HG03066 (cell line): ENCODE measurements at regions not wholly inside any gene's neighbourhood (a gene's known extent, or its start where the extent isn't known, plus 50 kb on each side); places are given as distances from the start of the nearest gene placed in this dataset.
"Not testable (repeated sequence)": the region's sequence is repeated elsewhere in the genome, so short reads cannot be mapped to it uniquely, and the experiment has no call there.

Experiments used
- ATAC-seq: cut with Tn5 transposase; IDR thresholded peaks from one replicate; pipeline ENCODE4 v1.9.1; 2021; ENCODE audit warnings: low read depth; ENCODE audit not compliant: unreplicated experiment

DNA sequence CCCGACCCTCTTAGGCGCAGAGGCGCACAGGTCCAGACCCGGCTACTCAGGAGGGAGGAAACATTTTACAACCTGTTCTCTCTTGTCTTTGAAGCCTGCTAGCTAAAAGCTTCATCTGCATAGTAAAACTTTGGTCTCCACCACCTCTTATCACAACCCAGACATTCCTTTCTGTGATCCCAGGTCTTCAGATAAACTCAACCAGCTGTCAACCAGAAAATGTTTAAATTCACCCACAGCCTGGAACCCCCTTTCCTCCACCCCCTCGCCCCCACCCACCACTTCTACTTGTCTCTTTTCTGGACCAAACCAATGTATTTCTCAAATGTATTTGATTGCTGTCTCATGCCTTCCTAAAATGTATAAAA, 169.1 kb upstream of the PRKX start:
- ATAC-seq = not testable (repeated sequence)

DNA sequence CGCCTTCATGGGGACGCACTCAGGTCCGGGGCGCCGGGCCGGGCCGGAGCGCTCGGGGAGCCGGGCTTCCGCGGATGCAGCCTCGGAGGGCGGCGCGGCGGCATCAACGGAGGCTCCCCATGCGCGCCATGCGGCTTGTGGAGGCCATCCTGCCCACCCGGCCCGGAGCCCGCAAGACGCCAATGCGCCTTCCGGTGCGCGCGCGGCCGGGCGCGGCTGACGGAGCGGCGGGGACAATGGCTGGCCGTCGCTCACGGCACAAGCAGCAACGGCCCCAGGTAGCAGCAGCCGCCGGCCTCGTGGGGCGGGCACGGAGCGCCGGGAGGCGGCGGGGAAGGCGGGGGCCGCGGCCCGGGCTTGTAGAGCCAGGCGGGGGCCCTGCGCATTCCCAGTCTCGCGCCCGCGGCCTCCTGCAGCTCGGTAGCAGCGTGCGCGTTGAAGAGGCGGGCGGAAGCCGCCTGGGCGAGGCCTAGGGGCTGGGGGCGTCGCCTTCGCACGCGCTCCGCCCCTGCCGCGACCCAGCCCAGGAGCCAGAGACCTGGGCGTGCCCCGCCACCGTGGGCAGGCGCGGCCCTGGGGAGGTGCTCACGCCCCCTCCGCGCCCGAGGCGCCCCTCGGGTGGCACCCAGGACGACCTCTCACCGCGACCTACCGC, 168.6 kb upstream of the PRKX start:
- ATAC-seq = peak; percentile 94

DNA sequence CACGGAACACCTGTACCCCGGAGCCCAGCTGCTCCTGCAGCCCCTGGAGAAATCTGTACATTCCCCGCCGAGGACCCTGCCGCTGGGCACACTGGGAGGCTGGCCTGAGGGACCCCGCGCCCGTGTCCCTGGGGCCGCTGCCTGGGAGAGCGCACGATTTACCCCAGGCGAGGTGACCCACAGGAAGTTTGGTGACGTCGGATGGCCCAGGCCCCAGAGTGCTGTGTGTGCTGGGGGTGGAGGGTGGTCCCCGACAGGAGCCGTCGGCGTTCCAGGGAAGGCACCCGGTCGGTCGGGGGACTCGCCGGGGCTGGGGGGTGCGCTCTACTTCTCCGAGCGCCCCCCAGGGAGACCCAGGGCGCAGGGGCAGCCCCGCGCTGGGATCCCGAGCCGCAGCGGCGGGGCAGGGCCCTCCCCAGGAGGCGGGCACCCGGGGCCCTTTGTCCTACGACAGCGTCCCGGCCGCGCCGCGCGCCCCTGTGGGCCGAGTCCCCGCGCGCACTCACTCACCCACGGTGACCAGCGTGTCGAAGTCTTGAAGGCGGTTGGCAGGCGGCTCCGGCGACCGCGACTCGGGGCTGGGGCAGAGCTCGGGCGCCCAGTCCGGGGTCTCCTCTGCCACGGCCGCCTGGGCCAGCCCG, 167.9 kb upstream of the PRKX start:
- peak; percentile 45 for ATAC-seq

DNA sequence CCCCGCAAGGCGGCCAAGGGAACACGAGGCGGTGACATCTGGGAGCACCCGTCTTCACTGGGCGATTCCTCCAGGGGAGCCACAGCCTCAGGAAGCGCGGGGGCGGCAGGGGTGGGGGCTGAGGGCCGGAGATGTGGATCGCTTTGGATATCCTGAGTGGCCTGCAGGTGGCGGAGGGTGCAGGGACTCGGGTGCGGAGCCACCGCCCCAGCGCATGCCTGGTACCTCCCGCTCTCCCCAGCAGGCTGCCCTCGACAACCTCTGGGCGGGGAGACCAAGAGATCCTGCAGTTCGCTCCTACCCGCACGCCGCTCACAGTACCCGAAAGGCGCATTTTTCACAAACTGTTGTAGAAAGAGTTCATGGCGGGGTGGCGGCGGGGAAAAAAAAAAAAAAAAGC, 162.9 kb upstream of the PRKX start:
- ATAC-seq = not testable (repeated sequence)

DNA sequence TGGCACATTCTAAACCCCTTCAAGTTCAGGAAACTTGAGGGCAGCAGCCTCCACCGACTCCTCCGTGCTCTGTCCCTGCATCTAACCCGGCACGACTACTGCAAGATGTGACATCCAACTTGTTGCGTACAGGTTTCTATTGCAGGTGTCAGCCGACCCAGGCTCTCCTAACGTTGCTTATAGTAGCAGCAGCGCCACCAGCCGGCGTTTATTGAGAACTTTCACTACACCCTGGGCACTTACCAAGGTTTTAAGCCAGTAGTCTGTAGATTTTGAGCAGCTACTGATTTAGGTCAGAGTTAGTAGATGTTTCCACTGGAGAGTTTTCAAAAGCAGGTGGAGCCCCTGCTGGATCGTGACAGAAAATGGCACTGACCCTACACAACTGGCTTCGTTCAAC, 162.2 kb upstream of the PRKX start:
- not testable (repeated sequence) for ATAC-seq

DNA sequence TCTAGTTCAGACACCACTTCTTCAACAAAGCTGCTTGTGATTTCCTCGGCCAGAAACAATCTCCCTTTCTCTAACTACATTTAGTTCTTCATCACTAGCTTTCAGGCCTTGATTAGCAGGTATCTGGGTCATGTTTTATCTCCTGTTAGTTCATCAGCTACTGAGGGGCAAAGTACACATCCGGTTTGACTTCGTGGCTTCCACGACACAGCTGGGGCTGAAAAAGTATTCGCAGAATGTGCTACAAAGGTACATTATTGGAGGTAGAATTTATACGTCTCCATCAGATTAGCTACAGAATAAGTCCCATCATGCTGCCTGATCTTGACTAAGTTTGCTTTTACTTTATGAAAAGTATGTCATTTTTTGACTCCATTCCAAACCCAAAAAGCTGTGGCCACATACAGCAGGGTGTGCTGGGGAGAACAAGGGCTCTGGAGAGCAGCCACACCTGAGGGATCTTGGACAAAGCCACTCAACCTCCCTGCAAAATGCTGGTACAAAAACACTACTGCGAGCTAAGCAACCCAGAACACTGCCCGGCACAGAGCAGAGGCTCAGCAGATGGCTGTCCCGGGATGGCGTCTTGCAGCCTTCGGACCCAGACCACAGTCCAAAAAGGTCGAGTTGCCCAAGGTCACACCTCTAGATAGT, 158.9 kb upstream of the PRKX start:
- not testable (repeated sequence) for ATAC-seq

DNA sequence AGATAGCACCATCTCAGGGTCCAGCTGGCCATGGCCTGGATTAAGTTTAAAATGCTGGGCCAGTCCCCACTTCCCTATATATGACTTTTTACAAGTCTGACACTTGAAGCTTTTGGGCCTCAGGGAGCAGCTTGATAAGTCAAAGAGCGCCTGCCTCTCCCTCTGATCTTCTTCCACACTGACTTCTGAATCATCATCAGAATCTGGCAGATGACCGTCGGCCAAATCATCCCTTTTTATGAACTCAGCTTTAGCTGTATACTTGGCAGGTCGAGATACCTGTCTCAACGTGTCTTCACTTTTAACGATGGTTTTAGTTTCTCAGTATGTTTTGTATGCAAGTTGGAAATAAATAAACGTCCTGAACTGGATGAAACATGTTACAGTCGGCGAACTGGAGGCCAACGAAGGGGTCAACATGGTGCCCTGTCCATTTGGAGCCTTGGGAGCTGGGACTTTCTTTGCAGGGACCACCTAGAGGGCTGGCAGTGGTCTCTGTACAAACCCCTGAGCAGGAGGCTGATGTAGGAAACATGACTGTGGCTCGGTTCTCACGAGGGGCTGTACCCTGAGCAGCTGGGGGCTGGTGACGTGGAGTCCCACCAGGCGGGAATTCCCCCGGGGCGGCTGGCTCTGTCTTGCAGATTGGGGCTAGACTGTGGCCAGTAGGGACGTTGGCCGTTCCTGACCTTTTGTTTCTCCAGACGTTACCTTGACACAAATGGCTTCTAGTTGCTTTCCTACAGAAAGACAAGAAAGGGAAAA, 153.8 kb upstream of the PRKX start:
- ATAC-seq = not testable (repeated sequence)

DNA sequence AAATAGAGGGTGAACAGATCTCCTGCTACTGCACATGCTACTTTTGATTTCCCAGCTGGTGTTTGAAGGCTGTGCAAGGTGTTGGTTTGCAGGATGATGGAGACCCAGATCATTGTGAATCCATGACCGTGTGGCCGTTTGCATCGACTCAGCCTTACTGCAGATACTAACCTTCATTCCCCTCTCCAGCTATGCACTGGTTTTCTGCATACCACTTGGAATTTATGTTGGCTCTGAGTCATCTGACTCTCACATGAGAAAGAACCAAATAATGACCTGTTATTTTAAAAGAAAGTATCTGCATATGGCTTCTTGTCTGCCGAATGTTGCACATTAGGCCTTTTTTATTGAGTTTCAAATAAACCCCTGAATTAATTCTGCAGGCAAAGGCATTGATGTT, 144.9 kb upstream of the PRKX start:
- not testable (repeated sequence) for ATAC-seq

DNA sequence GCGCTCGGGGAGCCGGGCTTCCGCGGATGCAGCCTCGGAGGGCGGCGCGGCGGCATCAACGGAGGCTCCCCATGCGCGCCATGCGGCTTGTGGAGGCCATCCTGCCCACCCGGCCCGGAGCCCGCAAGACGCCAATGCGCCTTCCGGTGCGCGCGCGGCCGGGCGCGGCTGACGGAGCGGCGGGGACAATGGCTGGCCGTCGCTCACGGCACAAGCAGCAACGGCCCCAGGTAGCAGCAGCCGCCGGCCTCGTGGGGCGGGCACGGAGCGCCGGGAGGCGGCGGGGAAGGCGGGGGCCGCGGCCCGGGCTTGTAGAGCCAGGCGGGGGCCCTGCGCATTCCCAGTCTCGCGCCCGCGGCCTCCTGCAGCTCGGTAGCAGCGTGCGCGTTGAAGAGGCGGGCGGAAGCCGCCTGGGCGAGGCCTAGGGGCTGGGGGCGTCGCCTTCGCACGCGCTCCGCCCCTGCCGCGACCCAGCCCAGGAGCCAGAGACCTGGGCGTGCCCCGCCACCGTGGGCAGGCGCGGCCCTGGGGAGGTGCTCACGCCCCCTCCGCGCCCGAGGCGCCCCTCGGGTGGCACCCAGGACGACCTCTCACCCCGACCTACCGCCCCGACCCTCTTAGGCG, 130.2 kb upstream of the PRKX start:
- ATAC-seq = peak; percentile 72

DNA sequence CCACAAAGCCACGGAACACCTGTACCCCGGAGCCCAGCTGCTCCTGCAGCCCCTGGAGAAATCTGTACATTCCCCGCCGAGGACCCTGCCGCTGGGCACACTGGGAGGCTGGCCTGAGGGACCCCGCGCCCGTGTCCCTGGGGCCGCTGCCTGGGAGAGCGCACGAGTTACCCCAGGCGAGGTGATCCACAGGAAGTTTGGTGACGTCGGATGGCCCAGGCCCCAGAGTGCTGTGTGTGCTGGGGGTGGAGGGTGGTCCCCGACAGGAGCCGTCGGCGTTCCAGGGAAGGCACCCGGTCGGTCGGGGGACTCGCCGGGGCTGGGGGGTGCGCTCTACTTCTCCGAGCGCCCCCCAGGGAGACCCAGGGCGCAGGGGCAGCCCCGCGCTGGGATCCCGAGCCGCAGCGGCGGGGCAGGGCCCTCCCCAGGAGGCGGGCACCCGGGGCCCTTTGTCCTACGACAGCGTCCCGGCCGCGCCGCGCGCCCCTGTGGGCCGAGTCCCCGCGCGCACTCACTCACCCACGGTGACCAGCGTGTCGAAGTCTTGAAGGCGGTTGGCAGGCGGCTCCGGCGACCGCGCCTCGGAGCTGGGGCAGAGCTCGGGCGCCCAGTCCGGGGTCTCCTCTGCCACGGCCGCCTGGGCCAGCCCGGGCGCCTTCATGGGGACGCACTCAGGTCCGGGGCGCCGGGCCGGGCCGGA, 129.5 kb upstream of the PRKX start:
- peak; percentile 79 for ATAC-seq

DNA sequence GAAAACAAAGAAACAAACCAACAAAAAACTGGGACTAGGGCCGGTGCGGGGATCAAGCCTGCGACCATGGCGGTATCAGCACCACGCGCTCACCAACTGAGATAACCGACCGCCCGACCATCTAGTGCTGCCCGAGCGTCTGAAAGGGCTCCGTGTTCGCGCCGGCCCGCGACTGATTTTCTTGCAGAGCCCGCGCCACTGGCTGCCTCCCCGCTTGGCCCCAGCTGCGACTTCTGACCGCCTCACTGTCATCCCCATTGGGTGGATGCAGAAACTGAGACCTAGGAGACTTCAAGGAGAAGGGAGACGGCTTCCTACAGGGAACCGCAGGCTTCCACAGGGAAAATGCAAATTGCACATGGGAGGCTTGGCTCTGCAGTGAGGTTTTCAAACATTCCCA, 125.3 kb upstream of the PRKX start:
- not testable (repeated sequence) for ATAC-seq

DNA sequence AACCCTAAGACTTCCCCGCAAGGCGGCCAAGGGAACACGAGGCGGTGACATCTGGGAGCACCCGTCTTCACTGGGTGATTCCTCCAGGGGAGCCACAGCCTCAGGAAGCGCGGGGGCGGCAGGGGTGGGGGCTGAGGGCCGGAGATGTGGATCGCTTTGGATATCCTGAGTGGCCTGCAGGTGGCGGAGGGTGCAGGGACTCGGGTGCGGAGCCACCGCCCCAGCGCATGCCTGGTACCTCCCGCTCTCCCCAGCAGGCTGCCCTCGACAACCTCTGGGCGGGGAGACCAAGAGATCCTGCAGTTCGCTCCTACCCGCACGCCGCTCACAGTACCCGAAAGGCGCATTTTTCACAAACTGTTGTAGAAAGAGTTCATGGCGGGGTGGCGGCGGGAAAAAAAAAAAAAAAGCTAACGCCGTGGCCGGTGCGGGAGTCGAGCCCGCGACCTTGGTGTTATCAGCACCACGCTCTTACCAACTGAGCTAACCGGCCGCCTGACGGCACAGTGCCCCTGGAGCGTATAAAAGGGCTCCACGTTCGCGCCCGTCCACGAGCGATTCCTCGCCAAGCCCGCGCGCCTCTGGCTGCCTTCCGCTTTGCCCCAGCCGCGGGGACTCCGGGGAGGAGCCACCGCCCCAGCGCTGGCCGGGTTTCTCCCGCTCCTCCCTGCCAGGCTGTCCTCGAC, 124.7 kb upstream of the PRKX start:
- not testable (repeated sequence) for ATAC-seq

DNA sequence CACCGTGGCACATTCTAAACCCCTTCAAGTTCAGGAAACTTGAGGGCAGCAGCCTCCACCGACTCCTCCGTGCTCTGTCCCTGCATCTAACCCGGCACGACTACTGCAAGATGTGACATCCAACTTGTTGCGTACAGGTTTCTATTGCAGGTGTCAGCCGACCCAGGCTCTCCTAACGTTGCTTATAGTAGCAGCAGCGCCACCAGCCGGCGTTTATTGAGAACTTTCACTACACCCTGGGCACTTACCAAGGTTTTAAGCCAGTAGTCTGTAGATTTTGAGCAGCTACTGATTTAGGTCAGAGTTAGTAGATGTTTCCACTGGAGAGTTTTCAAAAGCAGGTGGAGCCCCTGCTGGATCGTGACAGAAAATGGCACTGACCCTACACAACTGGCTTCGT, 123.8 kb upstream of the PRKX start:
- not testable (repeated sequence) for ATAC-seq

DNA sequence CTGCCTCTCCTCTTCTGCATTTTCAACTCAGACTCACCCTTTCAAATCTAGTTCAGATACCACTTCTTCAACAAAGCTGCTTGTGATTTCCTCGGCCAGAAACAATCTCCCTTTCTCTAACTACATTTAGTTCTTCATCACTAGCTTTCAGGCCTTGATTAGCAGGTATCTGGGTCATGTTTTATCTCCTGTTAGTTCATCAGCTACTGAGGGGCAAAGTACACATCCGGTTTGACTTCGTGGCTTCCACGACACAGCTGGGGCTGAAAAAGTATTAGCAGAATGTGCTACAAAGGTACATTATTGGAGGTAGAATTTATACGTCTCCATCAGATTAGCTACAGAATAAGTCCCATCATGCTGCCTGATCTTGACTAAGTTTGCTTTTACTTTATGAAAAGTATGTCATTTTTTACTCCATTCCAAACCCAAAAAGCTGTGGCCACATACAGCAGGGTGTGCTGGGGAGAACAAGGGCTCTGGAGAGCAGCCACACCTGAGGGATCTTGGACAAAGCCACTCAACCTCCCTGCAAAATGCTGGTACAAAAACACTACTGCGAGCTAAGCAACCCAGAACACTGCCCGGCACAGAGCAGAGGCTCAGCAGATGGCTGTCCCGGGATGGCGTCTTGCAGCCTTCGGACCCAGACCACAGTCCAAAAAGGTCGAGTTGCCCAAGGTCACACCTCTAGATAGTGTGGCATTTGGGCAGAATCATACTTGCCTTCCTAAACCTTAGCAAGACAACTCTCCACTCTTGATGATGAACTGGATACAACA, 120.5 kb upstream of the PRKX start:
- ATAC-seq = not testable (repeated sequence)

DNA sequence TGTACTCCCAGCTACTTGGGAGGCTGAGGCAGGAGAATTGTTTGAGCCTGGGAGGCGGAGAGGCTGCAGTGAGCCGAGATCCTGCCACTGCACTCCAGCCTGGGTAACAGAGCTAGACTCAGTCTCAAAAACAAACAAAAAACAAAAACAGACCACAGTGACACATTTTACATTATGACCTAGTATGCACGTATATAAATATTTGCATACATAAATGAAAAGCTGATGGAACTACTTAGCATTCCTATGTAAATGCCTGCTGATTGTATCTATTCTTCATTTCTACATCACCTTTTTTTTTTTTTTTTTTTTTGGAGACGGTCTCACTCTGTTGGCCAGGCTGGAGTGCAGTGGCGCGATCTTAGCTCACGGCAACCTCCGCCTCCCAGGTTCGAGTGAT, 116.6 kb upstream of the PRKX start:
- ATAC-seq = not testable (repeated sequence)

DNA sequence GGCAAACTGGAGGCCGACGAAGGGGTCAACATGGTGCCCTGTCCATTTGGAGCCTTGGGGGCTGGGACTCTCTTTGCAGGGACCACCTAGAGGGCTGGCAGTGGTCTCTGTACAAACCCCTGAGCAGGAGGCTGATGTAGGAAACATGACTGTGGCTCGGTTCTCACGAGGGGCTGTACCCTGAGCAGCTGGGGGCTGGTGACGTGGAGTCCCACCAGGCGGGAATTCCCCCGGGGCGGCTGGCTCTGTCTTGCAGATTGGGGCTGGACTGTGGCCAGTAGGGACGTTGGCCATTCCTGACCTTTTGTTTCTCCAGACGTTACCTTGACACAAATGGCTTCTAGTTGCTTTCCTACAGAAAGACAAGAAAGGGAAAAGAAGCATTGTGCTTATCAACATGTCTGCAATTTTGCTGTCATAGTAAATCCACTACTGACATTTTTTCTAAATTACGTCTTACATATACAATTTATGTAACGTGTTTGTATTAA, 115.6 kb upstream of the PRKX start:
- not testable (repeated sequence) for ATAC-seq

DNA sequence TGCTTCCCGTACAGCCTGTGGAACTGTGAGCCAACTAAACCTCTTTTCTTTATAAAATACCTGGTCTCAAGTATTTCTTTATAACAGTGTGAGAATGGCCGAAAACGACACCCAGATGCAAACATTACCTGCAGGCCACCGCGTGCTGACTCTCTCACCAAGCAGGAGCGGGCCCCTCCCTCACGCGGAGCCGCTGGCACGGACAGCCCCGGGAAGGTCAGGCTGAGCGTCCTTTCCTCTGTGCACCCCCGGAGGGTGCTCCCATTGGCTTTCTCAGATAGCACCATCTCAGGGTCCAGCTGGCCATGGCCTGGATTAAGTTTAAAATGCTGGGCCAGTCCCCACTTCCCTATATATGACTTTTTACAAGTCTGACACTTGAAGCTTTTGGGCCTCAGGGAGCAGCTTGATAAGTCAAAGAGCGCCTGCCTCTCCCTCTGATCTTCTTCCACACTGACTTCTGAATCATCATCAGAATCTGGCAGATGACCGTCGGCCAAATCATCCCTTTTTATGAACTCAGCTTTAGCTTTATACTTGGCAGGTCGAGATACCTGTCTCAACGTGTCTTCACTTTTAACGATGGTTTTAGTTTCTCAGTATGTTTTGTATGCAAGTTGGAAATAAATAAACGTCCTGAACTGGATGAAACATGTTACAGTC, 115.1 kb upstream of the PRKX start:
- not testable (repeated sequence) for ATAC-seq

DNA sequence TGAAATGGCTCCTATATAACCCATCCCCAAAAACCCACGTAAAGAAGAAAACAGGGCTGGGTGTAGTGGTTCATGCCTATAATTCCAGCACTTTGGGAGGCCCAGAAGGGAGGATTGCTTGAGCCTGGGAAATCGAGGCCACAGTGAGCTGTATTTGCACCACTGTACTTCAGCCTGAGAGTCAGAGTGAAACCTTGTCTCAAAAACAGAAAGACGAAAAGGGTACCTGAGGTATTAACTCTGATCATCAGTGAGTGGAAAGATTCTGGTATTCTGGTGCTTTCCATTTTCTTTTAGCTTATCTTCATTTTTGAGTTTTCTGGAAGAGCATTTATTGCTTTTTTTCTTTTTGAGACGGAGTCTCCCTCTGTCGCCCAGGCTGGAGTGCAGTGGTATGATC, 110.6 kb upstream of the PRKX start:
- not testable (repeated sequence) for ATAC-seq
